Esophagus muscularis mucosa (tissue), 4 donors: ENCODE measurements at regions not wholly inside any gene's neighbourhood (a gene's known extent, or its start where the extent isn't known, plus 50 kb on each side); places are given as distances from the start of the nearest gene placed in this dataset.
A peak's percentile ranks its signal among the peaks of the same experiment; 100 is the strongest.

Source experiments
- DNase-seq: peaks from one replicate; pipeline ENCODE4 v3.0.0-alpha.2; 2017; ENCODE audit errors: extremely low spot score
- H3K27ac ChIP-seq, 4 donors: fragments of 200-600 bp; sonication (generic); replicated peaks in 1 of 4; 1 replicate in 3 of 4; 2 replicates in 1 of 4; pipeline ENCODE4 v1.5.1; 2016 to 2019; ENCODE audit warnings: mild to moderate bottlenecking in 1 of 4
- H3K27me3 ChIP-seq, 4 donors: fragments of 200-600 bp; sonication (generic); one replicate each; pipeline versions ENCODE4 v1.5.1 to v1.6.0; 2016 to 2019
- H3K36me3 ChIP-seq, 4 donors: fragments of 200-600 bp; sonication (generic); one replicate each; pipeline ENCODE4 v1.5.1; 2016 to 2019
- H3K4me1 ChIP-seq, 4 donors: fragments of 200-600 bp; sonication (generic); one replicate each; pipeline ENCODE4 v1.5.1; 2016 to 2019
- H3K4me3 ChIP-seq, 4 donors: fragments of 200-600 bp; sonication (generic); 1 replicate in 2 of 4; 2 replicates in 2 of 4; pipeline ENCODE4 v1.5.1; 2016 to 2019; ENCODE audit warnings: mild to moderate bottlenecking in 4 of 4, moderate library complexity in 1 of 4
- H3K9me3 ChIP-seq, 4 donors: fragments of 200-600 bp; sonication (generic); 1 replicate in 3 of 4; 2 replicates in 1 of 4; pipeline ENCODE4 v1.5.1; 2016 to 2019
- CTCF ChIP-seq, 3 experiments: fragments of 200-600 bp in 2 of 3; fragments of 450-650 bp in 1 of 3; sonication (generic) in 2 of 3; IDR thresholded peaks; one replicate each; pipeline ENCODE4 v1.5.1; 2017 to 2019; ENCODE audit warnings: antibody characterized with exemption in 3 of 3, mild to moderate bottlenecking in 2 of 3, moderate library complexity in 1 of 3
- EP300 ChIP-seq: sonication (generic); formaldehyde crosslinking; IDR thresholded peaks from one replicate; pipeline ENCODE4 v1.6.1; 2017; ENCODE audit warnings: antibody characterized with exemption
- POLR2A ChIP-seq: fragments of 450-650 bp; IDR thresholded peaks from one replicate; pipeline ENCODE4 v1.6.1; 2017; ENCODE audit warnings: antibody characterized with exemption, moderate library complexity, mild to moderate bottlenecking, low read depth
- POLR2AphosphoS5 ChIP-seq, 2 donors: sonication (generic); formaldehyde crosslinking; IDR thresholded peaks; one replicate each; pipeline ENCODE4 v1.6.1; 2017; ENCODE audit warnings: antibody characterized with exemption in 2 of 2
- WGBS: methylation state at CpG from one replicate; pipeline ENCODE4 v1.1.5; 2018; 5-methylcytosine and 5-hydroxymethylcytosine counted together
- intact Hi-C: fragments of 100-400 bp; cut with DNase I; formaldehyde crosslinking; loops from one replicate; pipeline ENCODE4 v1.15.1; 2023

GRCh38 chr3:194951931-194952582 lies 266.4 kb downstream of the FAM43A start:
- Histone ChIP-seq H3K9me3 (peaks cover 0 to 9% (median 0%) of the 10 kb centered on the region in 4 donors), H3K27me3 (no peaks in the 10 kb centered on the region), H3K27ac (peak overlapping the region in 3 of 4 donors; percentile 23 to 46 (median 41)), H3K4me3 (no peak overlapping the region), H3K4me1 (peaks cover 10 to 27% (median 22%) of the 10 kb centered on the region in 4 donors), H3K36me3 (no peaks in the 10 kb centered on the region)
- WGBS = 60% methylated on average over 5 of the region's 6 CpGs
- no peak for DNase-seq
- intact Hi-C loops = no loop called here
- TF ChIP-seq CTCF (IDR thresholded peaks at IDR 0.05) (no peak), POLR2AphosphoS5 (IDR thresholded peaks at IDR 0.05) (no peak), EP300 (no peak), POLR2A (no peak)

- Histone ChIP-seq H3K4me3 (no peak overlapping the region), H3K36me3 (no peaks in the 10 kb centered on the region), H3K9me3 (peaks cover 0 to 5% (median 0%) of the 10 kb centered on the region in 4 donors), H3K27ac (peak overlapping the region in 1 of 4 donors; percentile 24), H3K4me1 (peaks cover 12 to 29% (median 22%) of the 10 kb centered on the region in 4 donors), H3K27me3 (no peaks in the 10 kb centered on the region)
- intact Hi-C loops = no loop called here
- no peak for DNase-seq
- TF ChIP-seq EP300 = no peak
- TF ChIP-seq POLR2AphosphoS5 (IDR thresholded peaks at IDR 0.05) = no peak
- no peak for TF ChIP-seq POLR2A
- TF ChIP-seq CTCF (IDR thresholded peaks at IDR 0.05) = no peak
- 61% methylated on average over 6 of the region's 6 CpGs for WGBS
Measured at GRCh38 chr3:194952841-194953241, 267.2 kb downstream of the FAM43A start.

- TF ChIP-seq EP300 (no peak), CTCF (IDR thresholded peaks at IDR 0.05) (no peak), POLR2AphosphoS5 (IDR thresholded peaks at IDR 0.05) (no peak), POLR2A (no peak)
- Histone ChIP-seq H3K9me3 (peaks cover 0 to 1% (median 0%) of the 10 kb centered on the region in 4 donors), H3K4me3 (no peak overlapping the region), H3K27ac (peak overlapping the region in 1 of 4 donors; percentile 24), H3K27me3 (no peaks in the 10 kb centered on the region), H3K36me3 (no peaks in the 10 kb centered on the region), H3K4me1 (peaks cover 12 to 29% (median 22%) of the 10 kb centered on the region in 4 donors)
- WGBS = 83% methylated on average over 5 of the region's 5 CpGs
- DNase-seq = no peak
- intact Hi-C loops = no loop called here
Measured at GRCh38 chr3:194953291-194953690, 267.6 kb downstream of the FAM43A start.

- no peak overlapping the region for H3K4me3 ChIP-seq
- WGBS = 92% methylated on average over 7 of the region's 7 CpGs
- no peaks in the 10 kb centered on the region for H3K9me3 ChIP-seq
- peaks cover 12 to 29% (median 22%) of the 10 kb centered on the region in 4 donors for H3K4me1 ChIP-seq
- TF ChIP-seq EP300 (no peak), POLR2A (no peak), POLR2AphosphoS5 (IDR thresholded peaks at IDR 0.05) (no peak), CTCF (IDR thresholded peaks at IDR 0.05) (no peak)
- H3K36me3 ChIP-seq = no peaks in the 10 kb centered on the region
- DNase-seq = no peak
- no peak overlapping the region for H3K27ac ChIP-seq
- intact Hi-C loops = no loop called here
- no peaks in the 10 kb centered on the region for H3K27me3 ChIP-seq
Measured at GRCh38 chr3:194955546-194955945, 269.9 kb downstream of the FAM43A start.
